ENCODE measurements at regions not wholly inside any gene's neighbourhood (a gene's known extent, or its start where the extent isn't known, plus 50 kb on each side); places are given as distances from the start of the nearest gene placed in this dataset.

- H3K4me1 ChIP-seq (ENCODE audit: control insufficient read depth in 5 of 5, insufficient read depth in 5 of 5, low read length in 5 of 5): no peaks in the 10 kb centered on the region
- DNase-seq: no peak
- H3K27ac ChIP-seq (ENCODE audit: low read depth in 1 of 2, low read length in 1 of 2): no peak overlapping the region
- 87 to 88% methylated on average over 3 of the region's 3 CpGs for WGBS, 2 donors
- no peak overlapping the region for H3K4me3 ChIP-seq
- TF ChIP-seq CTCF (IDR thresholded peaks at IDR 0.05; ENCODE audit: control extremely low read depth, extremely low read depth): no peak
- no peaks in the 10 kb centered on the region for H3K27me3 ChIP-seq (ENCODE audit: control insufficient read depth in 3 of 3, insufficient read depth in 3 of 3, low read length in 2 of 3)
- H3K9me3 ChIP-seq (ENCODE audit: control insufficient read depth in 4 of 4, insufficient read depth in 3 of 4, low read length in 3 of 4): no peaks in the 10 kb centered on the region
- ATAC-seq (ENCODE audit: insufficient read depth, low FRiP score): no peak
- H3K36me3 ChIP-seq (ENCODE audit: control insufficient read depth in 4 of 4, insufficient read depth in 4 of 4, low read length in 4 of 4): no peaks in the 10 kb centered on the region
- H3K9ac ChIP-seq (ENCODE audit: insufficient read depth in 1 of 2, low read length in 2 of 2): no peak overlapping the region
Observed at GRCh38 chr5:89851911-89852310, 557.6 kb downstream of the CETN3 start.

- no peak overlapping the region for H3K27ac ChIP-seq (ENCODE audit: low read depth in 1 of 2, low read length in 1 of 2)
- ATAC-seq (ENCODE audit: insufficient read depth, low FRiP score) (no peak), DNase-seq (no peak)
- no peaks in the 10 kb centered on the region for H3K4me1 ChIP-seq (ENCODE audit: control insufficient read depth in 5 of 5, insufficient read depth in 5 of 5, low read length in 5 of 5)
- no peaks in the 10 kb centered on the region for H3K9me3 ChIP-seq (ENCODE audit: control insufficient read depth in 4 of 4, insufficient read depth in 3 of 4, low read length in 3 of 4)
- no peaks in the 10 kb centered on the region for H3K27me3 ChIP-seq (ENCODE audit: control insufficient read depth in 3 of 3, insufficient read depth in 3 of 3, low read length in 2 of 3)
- H3K9ac ChIP-seq (ENCODE audit: insufficient read depth in 1 of 2, low read length in 2 of 2): no peak overlapping the region
- H3K4me3 ChIP-seq: no peak overlapping the region
- TF ChIP-seq CTCF (IDR thresholded peaks at IDR 0.05; ENCODE audit: control extremely low read depth, extremely low read depth): no peak
- no peaks in the 10 kb centered on the region for H3K36me3 ChIP-seq (ENCODE audit: control insufficient read depth in 4 of 4, insufficient read depth in 4 of 4, low read length in 4 of 4)
Observed at GRCh38 chr5:89850513-89850865, 559.1 kb downstream of the CETN3 start.

GRCh38 chr5:89849830-89850512 is 559.6 kb downstream of the CETN3 start:
- Histone ChIP-seq H3K9me3 (ENCODE audit: control insufficient read depth in 4 of 4, insufficient read depth in 3 of 4, low read length in 3 of 4) (no peaks in the 10 kb centered on the region), H3K27ac (ENCODE audit: low read depth in 1 of 2, low read length in 1 of 2) (no peak overlapping the region), H3K9ac (ENCODE audit: insufficient read depth in 1 of 2, low read length in 2 of 2) (no peak overlapping the region), H3K36me3 (ENCODE audit: control insufficient read depth in 4 of 4, insufficient read depth in 4 of 4, low read length in 4 of 4) (no peaks in the 10 kb centered on the region), H3K4me1 (ENCODE audit: control insufficient read depth in 5 of 5, insufficient read depth in 5 of 5, low read length in 5 of 5) (no peaks in the 10 kb centered on the region), H3K27me3 (ENCODE audit: control insufficient read depth in 3 of 3, insufficient read depth in 3 of 3, low read length in 2 of 3) (no peaks in the 10 kb centered on the region), H3K4me3 (no peak overlapping the region)
- no peak for TF ChIP-seq CTCF (IDR thresholded peaks at IDR 0.05; ENCODE audit: control extremely low read depth, extremely low read depth)
- DNase-seq (peak in 1 of 3 donors; percentile 5), ATAC-seq (ENCODE audit: insufficient read depth, low FRiP score) (no peak)
- 67 to 81% methylated on average over 1 of the region's 1 CpG for WGBS, 2 donors

GRCh38 chr5:89847743-89848142 is 561.8 kb downstream of the CETN3 start:
- Histone ChIP-seq H3K9ac (ENCODE audit: insufficient read depth in 1 of 2, low read length in 2 of 2) (no peak overlapping the region), H3K4me1 (ENCODE audit: control insufficient read depth in 5 of 5, insufficient read depth in 5 of 5, low read length in 5 of 5) (no peaks in the 10 kb centered on the region), H3K9me3 (ENCODE audit: control insufficient read depth in 4 of 4, insufficient read depth in 3 of 4, low read length in 3 of 4) (no peaks in the 10 kb centered on the region), H3K27me3 (ENCODE audit: control insufficient read depth in 3 of 3, insufficient read depth in 3 of 3, low read length in 2 of 3) (no peaks in the 10 kb centered on the region), H3K36me3 (ENCODE audit: control insufficient read depth in 4 of 4, insufficient read depth in 4 of 4, low read length in 4 of 4) (no peaks in the 10 kb centered on the region), H3K27ac (ENCODE audit: low read depth in 1 of 2, low read length in 1 of 2) (no peak overlapping the region), H3K4me3 (no peak overlapping the region)
- TF ChIP-seq CTCF (IDR thresholded peaks at IDR 0.05; ENCODE audit: control extremely low read depth, extremely low read depth): no peak
- ATAC-seq (ENCODE audit: insufficient read depth, low FRiP score) (no peak), DNase-seq (no peak)
- WGBS, 2 donors: 87 to 89% methylated on average over 4 of the region's 4 CpGs

Data from lung (tissue), 11 donors.